ENCODE measurements at regions not wholly inside any gene's neighbourhood (a gene's known extent, or its start where the extent isn't known, plus 50 kb on each side); places are given as distances from the start of the nearest gene placed in this dataset.

- H3K9me3 ChIP-seq (ENCODE audit: control insufficient read depth in 1 of 2, insufficient read depth in 1 of 2, low read length in 2 of 2): peaks cover 0 to 11% of the 10 kb centered on the region in 2 experiments
- intact Hi-C loops (cut with DNase I, micrococcal nuclease): no loop called here
- DNase-seq (no peak), ATAC-seq (ENCODE audit: poor library complexity) (no peak)
- H3K9me3 Mint-ChIP-seq: peaks cover 11% of the 10 kb centered on the region
- POLR2A ChIA-PET: no interaction called here
- H3K27ac ChIP-seq (ENCODE audit: low read depth in 1 of 2, low read length in 2 of 2): no peak overlapping the region
- no peak overlapping the region for H3K4me3 Mint-ChIP-seq
- H3K4me1 Mint-ChIP-seq (ENCODE audit: low read depth): no peaks in the 10 kb centered on the region
- no peaks in the 10 kb centered on the region for H3K4me1 ChIP-seq (ENCODE audit: insufficient read depth, low read length)
- CTCF ChIA-PET: no interaction called here
- no peaks in the 10 kb centered on the region for H3K27me3 ChIP-seq (ENCODE audit: control insufficient read depth in 1 of 2, insufficient read depth in 2 of 2, low read length in 2 of 2)
- H3K36me3 ChIP-seq (ENCODE audit: insufficient read depth, low read length): no peaks in the 10 kb centered on the region
- H3K27ac Mint-ChIP-seq: no peak overlapping the region
- H3K4me3 ChIP-seq (ENCODE audit: low read length): no peak overlapping the region
- TF ChIP-seq, protein P1, sequence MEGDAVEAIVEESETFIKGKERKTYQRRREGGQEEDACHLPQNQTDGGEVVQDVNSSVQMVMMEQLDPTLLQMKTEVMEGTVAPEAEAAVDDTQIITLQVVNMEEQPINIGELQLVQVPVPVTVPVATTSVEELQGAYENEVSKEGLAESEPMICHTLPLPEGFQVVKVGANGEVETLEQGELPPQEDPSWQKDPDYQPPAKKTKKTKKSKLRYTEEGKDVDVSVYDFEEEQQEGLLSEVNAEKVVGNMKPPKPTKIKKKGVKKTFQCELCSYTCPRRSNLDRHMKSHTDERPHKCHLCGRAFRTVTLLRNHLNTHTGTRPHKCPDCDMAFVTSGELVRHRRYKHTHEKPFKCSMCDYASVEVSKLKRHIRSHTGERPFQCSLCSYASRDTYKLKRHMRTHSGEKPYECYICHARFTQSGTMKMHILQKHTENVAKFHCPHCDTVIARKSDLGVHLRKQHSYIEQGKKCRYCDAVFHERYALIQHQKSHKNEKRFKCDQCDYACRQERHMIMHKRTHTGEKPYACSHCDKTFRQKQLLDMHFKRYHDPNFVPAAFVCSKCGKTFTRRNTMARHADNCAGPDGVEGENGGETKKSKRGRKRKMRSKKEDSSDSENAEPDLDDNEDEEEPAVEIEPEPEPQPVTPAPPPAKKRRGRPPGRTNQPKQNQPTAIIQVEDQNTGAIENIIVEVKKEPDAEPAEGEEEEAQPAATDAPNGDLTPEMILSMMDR (IDR thresholded peaks at IDR 0.05): no peak
- H3K27me3 Mint-ChIP-seq: no peaks in the 10 kb centered on the region
- no peaks in the 10 kb centered on the region for H3K36me3 Mint-ChIP-seq (ENCODE audit: low read depth)
These were observed 948.4 kb upstream of the EYS start for GRCh38 chr6:66655420-66655819.

DNA sequence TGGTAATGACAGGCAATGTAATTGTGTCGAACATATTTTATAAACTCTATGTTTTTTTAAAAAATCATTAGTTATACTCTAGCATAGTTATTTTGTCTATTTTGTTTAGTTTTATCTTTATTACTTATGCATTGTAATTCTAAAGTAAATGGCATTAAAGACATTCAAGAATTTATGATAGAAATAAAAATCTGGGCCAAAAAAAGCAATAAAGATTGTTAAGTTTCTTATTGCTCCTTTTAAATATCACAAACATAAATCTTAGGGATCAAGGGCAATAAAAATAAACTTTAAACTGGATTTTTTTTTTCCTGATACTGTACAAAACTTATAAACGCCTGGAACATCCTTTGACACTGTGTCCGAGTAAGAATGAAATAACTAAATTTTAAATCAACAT is 931.5 kb upstream of the EYS start:
- no peak for ATAC-seq (ENCODE audit: poor library complexity)
- no peaks in the 10 kb centered on the region for H3K36me3 Mint-ChIP-seq (ENCODE audit: low read depth)
- POLR2A ChIA-PET: no interaction called here
- no peaks in the 10 kb centered on the region for H3K4me1 Mint-ChIP-seq (ENCODE audit: low read depth)
- CTCF ChIA-PET: no interaction called here
- no peaks in the 10 kb centered on the region for H3K27me3 Mint-ChIP-seq
- H3K27me3 ChIP-seq (ENCODE audit: control insufficient read depth in 1 of 2, insufficient read depth in 2 of 2, low read length in 2 of 2): no peaks in the 10 kb centered on the region
- H3K4me3 Mint-ChIP-seq: no peak overlapping the region
- H3K4me1 ChIP-seq (ENCODE audit: insufficient read depth, low read length): no peaks in the 10 kb centered on the region
- no peak overlapping the region for H3K4me3 ChIP-seq (ENCODE audit: low read length)
- TF ChIP-seq, protein P1 (IDR thresholded peaks at IDR 0.05): no peak
- no peaks in the 10 kb centered on the region for H3K9me3 ChIP-seq (ENCODE audit: control insufficient read depth in 1 of 2, insufficient read depth in 1 of 2, low read length in 2 of 2)
- intact Hi-C loops (cut with DNase I, micrococcal nuclease): no loop called here
- no peaks in the 10 kb centered on the region for H3K36me3 ChIP-seq (ENCODE audit: insufficient read depth, low read length)
- peaks cover 9% of the 10 kb centered on the region for H3K9me3 Mint-ChIP-seq
- H3K27ac Mint-ChIP-seq: no peak overlapping the region
- H3K27ac ChIP-seq (ENCODE audit: low read depth in 1 of 2, low read length in 2 of 2): no peak overlapping the region
- no peak for DNase-seq

DNA sequence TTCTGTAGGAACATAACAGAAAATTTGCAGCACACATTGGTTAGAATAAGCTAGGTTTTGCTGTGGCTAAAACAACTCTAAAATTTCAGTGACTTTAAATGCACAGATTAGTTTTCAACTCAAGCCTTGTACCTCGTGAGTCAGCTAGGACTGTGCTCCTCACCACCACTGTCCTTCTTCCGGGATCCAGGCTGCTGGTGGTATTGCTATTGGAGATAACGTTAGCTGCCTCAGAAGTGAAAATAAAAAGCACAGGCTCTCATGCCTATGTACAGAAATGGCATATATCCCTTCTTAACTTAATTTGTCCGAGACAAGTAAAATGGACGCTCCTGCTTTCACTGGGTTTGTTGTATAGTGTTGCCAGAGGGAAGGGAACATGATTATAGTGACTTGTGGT is 931.1 kb upstream of the EYS start:
- H3K4me3 Mint-ChIP-seq: no peak overlapping the region
- ChIA-PET CTCF (no interaction called here), POLR2A (no interaction called here)
- H3K27ac Mint-ChIP-seq: no peak overlapping the region
- DNase-seq (no peak), ATAC-seq (ENCODE audit: poor library complexity) (no peak)
- H3K27ac ChIP-seq (ENCODE audit: low read depth in 1 of 2, low read length in 2 of 2): no peak overlapping the region
- no peaks in the 10 kb centered on the region for H3K27me3 ChIP-seq (ENCODE audit: control insufficient read depth in 1 of 2, insufficient read depth in 2 of 2, low read length in 2 of 2)
- H3K36me3 Mint-ChIP-seq (ENCODE audit: low read depth): no peaks in the 10 kb centered on the region
- H3K9me3 ChIP-seq (ENCODE audit: control insufficient read depth in 1 of 2, insufficient read depth in 1 of 2, low read length in 2 of 2): no peaks in the 10 kb centered on the region
- H3K9me3 Mint-ChIP-seq: peaks cover 9% of the 10 kb centered on the region
- TF ChIP-seq, protein P1 (IDR thresholded peaks at IDR 0.05): no peak
- no peaks in the 10 kb centered on the region for H3K27me3 Mint-ChIP-seq
- intact Hi-C loops (cut with DNase I, micrococcal nuclease): no loop called here
- H3K4me1 ChIP-seq (ENCODE audit: insufficient read depth, low read length): no peaks in the 10 kb centered on the region
- no peak overlapping the region for H3K4me3 ChIP-seq (ENCODE audit: low read length)
- no peaks in the 10 kb centered on the region for H3K4me1 Mint-ChIP-seq (ENCODE audit: low read depth)
- no peaks in the 10 kb centered on the region for H3K36me3 ChIP-seq (ENCODE audit: insufficient read depth, low read length)
